CD4-positive, alpha-beta T cell (primary cell): ENCODE measurements at regions not wholly inside any gene's neighbourhood (a gene's known extent, or its start where the extent isn't known, plus 50 kb on each side); places are given as distances from the start of the nearest gene placed in this dataset.
A peak's percentile ranks its signal among the peaks of the same experiment; 100 is the strongest.

Experiments
- ATAC-seq: fragments of 200-7000 bp; cut with Tn5 transposase; one replicate; pipeline ENCODE4 v1.10.0; 2022; ENCODE audit warnings: mild to moderate bottlenecking; ENCODE audit not compliant: poor library complexity
- CTCF ChIA-PET: fragments of 350-600 bp; sonication (Branson Sonifier 250); formaldehyde crosslinking; loops from one replicate; lab custom pipeline; 2021; ENCODE audit warnings: antibody characterized with exemption, inconsistent platforms; lab: Charles Lee
- POLR2A ChIA-PET: fragments of 350-600 bp; sonication (Branson Sonifier 250); formaldehyde crosslinking; loops from one replicate; lab custom pipeline; 2021; ENCODE audit warnings: antibody characterized with exemption, inconsistent platforms; lab: Charles Lee
- DNase-seq, 14 experiments: peaks; one replicate each; pipeline ENCODE4 v3.0.0-alpha.2; 2013 to 2020; ENCODE audit warnings: mixed read lengths in 2 of 14
- H3K27ac ChIP-seq, 2 donors: one replicate each; pipeline versions ENCODE4 v1.5.1 to v1.7.0; 2013; ENCODE audit warnings: low read length in 2 of 2, low read depth in 1 of 2, mild to moderate bottlenecking in 1 of 2
- H3K27me3 ChIP-seq, 2 experiments: 1 replicate in 1 of 2; 2 replicates in 1 of 2; pipeline versions ENCODE4 v1.6.1 to v1.7.0; 2013; ENCODE audit warnings: low read length in 2 of 2, control low read depth in 1 of 2, mild to moderate bottlenecking in 1 of 2, moderate library complexity in 1 of 2; ENCODE audit not compliant: insufficient read depth in 2 of 2, control insufficient read depth in 1 of 2
- H3K36me3 ChIP-seq: one replicate; pipeline ENCODE4 v1.6.1; 2013; ENCODE audit warnings: low read length, control low read depth; ENCODE audit not compliant: insufficient read depth
- H3K4me1 ChIP-seq: one replicate; pipeline ENCODE4 v1.6.1; 2013; ENCODE audit warnings: low read length, control low read depth; ENCODE audit not compliant: insufficient read depth
- H3K4me3 ChIP-seq: one replicate; pipeline ENCODE4 v1.5.1; 2013; ENCODE audit warnings: mild to moderate bottlenecking, low read length, moderate library complexity
- H3K9me3 ChIP-seq, 2 experiments: 1 replicate in 1 of 2; 2 replicates in 1 of 2; pipeline versions ENCODE4 v1.6.1 to v1.7.0; 2013; ENCODE audit warnings: low read length in 2 of 2, mild to moderate bottlenecking in 2 of 2, control low read depth in 1 of 2, moderate library complexity in 1 of 2; ENCODE audit not compliant: control insufficient read depth in 1 of 2, insufficient read depth in 1 of 2
- H3K27ac Mint-ChIP-seq: one replicate; pipeline ENCODE4 v1.8.0; 2020; ENCODE audit warnings: mixed read lengths
- H3K27me3 Mint-ChIP-seq: one replicate; pipeline ENCODE4 v1.8.0; 2021; ENCODE audit warnings: mixed read lengths
- H3K36me3 Mint-ChIP-seq: one replicate; pipeline ENCODE4 v1.8.0; 2021; ENCODE audit warnings: low read depth, mixed read lengths
- H3K4me1 Mint-ChIP-seq: one replicate; pipeline ENCODE4 v1.8.0; 2021; ENCODE audit warnings: low read depth, mixed read lengths
- H3K4me3 Mint-ChIP-seq: one replicate; pipeline ENCODE4 v1.8.0; 2020; ENCODE audit warnings: mild to moderate bottlenecking, mixed read lengths
- H3K9me3 Mint-ChIP-seq: one replicate; pipeline ENCODE4 v1.8.0; 2020; ENCODE audit warnings: mixed read lengths
- intact Hi-C, 2 experiments: fragments of 100-400 bp; cut with DNase I in 1 of 2; cut with micrococcal nuclease in 1 of 2; formaldehyde crosslinking; loops; one replicate each; pipeline versions ENCODE4 v1.15.1 to v1.9.0; 2023 to 2025; cut with DNase I, micrococcal nuclease
- TF ChIP-seq, protein P1 (sequence below): fragments of 200-600 bp; IDR thresholded peaks from one replicate; pipeline ENCODE4 v1.8.0; 2022; ENCODE audit warnings: antibody characterized with exemption, mild to moderate bottlenecking

DNA sequence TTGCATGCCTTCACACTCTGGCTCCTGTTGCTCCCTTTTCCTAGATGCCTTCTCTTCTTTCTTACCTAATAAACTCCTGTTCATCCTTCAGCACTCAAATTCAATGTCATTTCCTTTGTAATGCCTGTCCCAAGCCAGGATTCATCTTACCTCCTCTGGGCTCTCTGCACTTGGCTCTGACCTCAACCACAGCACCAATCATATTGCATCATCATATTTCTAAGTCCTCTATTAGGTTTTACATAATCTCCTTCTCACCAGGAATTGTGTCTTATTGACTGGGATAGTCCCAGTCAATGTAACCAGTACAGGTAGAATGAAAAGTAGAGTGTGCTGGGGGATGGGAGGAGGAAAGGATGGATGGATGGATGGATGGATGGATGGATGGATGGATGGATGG lies 187.1 kb downstream of the NRP2 start:
- Histone ChIP-seq H3K27me3 (peaks cover 0 to 11% of the 10 kb centered on the region in 2 experiments), H3K27ac (no peak overlapping the region), H3K4me1 (no peaks in the 10 kb centered on the region), H3K4me3 (no peak overlapping the region), H3K36me3 (no peaks in the 10 kb centered on the region), H3K9me3 (peaks cover 0 to 4% of the 10 kb centered on the region in 2 experiments)
- peaks cover 28% of the 10 kb centered on the region for H3K27me3 Mint-ChIP-seq
- CTCF ChIA-PET = no interaction called here
- H3K36me3 Mint-ChIP-seq = no peaks in the 10 kb centered on the region
- POLR2A ChIA-PET = no interaction called here
- intact Hi-C loops = no loop called here
- TF ChIP-seq, protein P1, sequence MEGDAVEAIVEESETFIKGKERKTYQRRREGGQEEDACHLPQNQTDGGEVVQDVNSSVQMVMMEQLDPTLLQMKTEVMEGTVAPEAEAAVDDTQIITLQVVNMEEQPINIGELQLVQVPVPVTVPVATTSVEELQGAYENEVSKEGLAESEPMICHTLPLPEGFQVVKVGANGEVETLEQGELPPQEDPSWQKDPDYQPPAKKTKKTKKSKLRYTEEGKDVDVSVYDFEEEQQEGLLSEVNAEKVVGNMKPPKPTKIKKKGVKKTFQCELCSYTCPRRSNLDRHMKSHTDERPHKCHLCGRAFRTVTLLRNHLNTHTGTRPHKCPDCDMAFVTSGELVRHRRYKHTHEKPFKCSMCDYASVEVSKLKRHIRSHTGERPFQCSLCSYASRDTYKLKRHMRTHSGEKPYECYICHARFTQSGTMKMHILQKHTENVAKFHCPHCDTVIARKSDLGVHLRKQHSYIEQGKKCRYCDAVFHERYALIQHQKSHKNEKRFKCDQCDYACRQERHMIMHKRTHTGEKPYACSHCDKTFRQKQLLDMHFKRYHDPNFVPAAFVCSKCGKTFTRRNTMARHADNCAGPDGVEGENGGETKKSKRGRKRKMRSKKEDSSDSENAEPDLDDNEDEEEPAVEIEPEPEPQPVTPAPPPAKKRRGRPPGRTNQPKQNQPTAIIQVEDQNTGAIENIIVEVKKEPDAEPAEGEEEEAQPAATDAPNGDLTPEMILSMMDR = no peak
- no peak overlapping the region for H3K4me3 Mint-ChIP-seq
- ATAC-seq (no peak), DNase-seq (no peak)
- no peaks in the 10 kb centered on the region for H3K9me3 Mint-ChIP-seq
- H3K4me1 Mint-ChIP-seq = no peaks in the 10 kb centered on the region
- H3K27ac Mint-ChIP-seq = no peak overlapping the region

DNA sequence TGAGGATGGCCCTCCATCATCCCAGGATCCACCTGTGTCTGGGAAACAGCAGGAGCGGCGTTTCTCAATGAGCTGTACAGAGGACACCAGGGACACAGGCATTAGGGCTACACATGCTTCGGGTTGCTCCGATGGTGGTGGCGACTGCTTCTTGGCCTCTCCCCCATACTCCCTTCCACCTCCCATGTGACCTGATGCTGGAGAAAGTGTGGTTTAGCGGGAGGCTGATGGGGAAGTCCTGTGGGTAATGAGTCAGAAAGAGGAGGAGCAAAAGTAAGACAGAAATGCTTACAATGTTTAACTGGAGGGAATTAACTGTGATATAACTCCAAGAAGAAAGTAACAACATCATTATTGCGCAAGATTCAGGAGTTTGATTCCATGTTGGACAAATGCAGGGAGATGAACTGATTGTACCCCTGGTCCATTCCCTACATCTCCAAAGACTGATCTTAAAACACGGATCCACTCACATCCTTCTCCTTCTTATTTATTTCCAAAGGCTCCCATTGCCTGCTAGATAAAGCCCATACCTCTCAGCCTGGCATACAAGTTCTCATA lies 186.6 kb downstream of the NRP2 start:
- TF ChIP-seq, protein P1 = no peak
- no peaks in the 10 kb centered on the region for H3K36me3 ChIP-seq
- POLR2A ChIA-PET = no interaction called here
- H3K27ac ChIP-seq = no peak overlapping the region
- no peak overlapping the region for H3K27ac Mint-ChIP-seq
- H3K36me3 Mint-ChIP-seq = no peaks in the 10 kb centered on the region
- peaks cover 0 to 11% of the 10 kb centered on the region in 2 experiments for H3K27me3 ChIP-seq
- no peak for ATAC-seq
- no peaks in the 10 kb centered on the region for H3K4me1 ChIP-seq
- peaks cover 33% of the 10 kb centered on the region for H3K27me3 Mint-ChIP-seq
- DNase-seq = peak in 3 of 14 experiments; percentile 1 to 53 (median 49)
- no peaks in the 10 kb centered on the region for H3K9me3 Mint-ChIP-seq
- H3K9me3 ChIP-seq = no peaks in the 10 kb centered on the region
- CTCF ChIA-PET = no interaction called here
- H3K4me1 Mint-ChIP-seq = no peaks in the 10 kb centered on the region
- H3K4me3 Mint-ChIP-seq = no peak overlapping the region
- no peak overlapping the region for H3K4me3 ChIP-seq
- intact Hi-C loops = no loop called here

DNA sequence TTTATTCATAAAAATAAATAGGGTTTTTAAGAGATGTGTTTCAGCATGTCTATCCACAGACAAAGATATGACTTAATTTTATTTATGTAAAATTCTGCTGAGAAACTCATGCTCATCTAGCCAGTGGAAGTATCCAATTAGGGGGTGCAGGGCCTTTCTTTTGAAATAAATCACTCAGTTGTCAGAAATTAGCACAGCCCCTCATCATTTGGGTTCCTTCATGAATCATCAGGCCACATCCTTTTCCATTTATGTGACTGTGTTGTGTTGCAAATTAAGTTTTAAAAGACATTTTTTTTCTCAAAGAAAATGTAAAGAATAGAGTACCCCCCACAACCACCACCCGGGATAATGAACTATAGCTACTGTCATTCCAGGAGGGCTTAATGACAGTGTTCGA lies 185.8 kb downstream of the NRP2 start:
- POLR2A ChIA-PET = no interaction called here
- no peaks in the 10 kb centered on the region for H3K4me1 ChIP-seq
- peaks cover 0 to 11% of the 10 kb centered on the region in 2 experiments for H3K27me3 ChIP-seq
- no peak overlapping the region for H3K27ac Mint-ChIP-seq
- intact Hi-C loops = no loop called here
- H3K4me3 ChIP-seq = no peak overlapping the region
- no peaks in the 10 kb centered on the region for H3K4me1 Mint-ChIP-seq
- no peaks in the 10 kb centered on the region for H3K36me3 Mint-ChIP-seq
- CTCF ChIA-PET = no interaction called here
- no peak for ATAC-seq
- no peak overlapping the region for H3K4me3 Mint-ChIP-seq
- DNase-seq = no peak
- H3K27ac ChIP-seq = no peak overlapping the region
- TF ChIP-seq, protein P1 = no peak
- H3K36me3 ChIP-seq = no peaks in the 10 kb centered on the region
- no peaks in the 10 kb centered on the region for H3K9me3 ChIP-seq
- peaks cover 33% of the 10 kb centered on the region for H3K27me3 Mint-ChIP-seq
- H3K9me3 Mint-ChIP-seq = no peaks in the 10 kb centered on the region
